ENCODE measurements at regions not wholly inside any gene's neighbourhood (a gene's known extent, or its start where the extent isn't known, plus 50 kb on each side); places are given as distances from the start of the nearest gene placed in this dataset.

- DNase-seq (ENCODE audit: low read depth): no peak
These were observed 247.5 kb downstream of the MBNL1 start for GRCh38 chr3:152516216-152516615.

- no peak for DNase-seq (ENCODE audit: low read depth)
These were observed 248.8 kb downstream of the MBNL1 start for GRCh38 chr3:152517502-152517901.

- no peak for DNase-seq (ENCODE audit: low read depth)
These were observed 249.6 kb downstream of the MBNL1 start for GRCh38 chr3:152518346-152518745.

GRCh38 chr3:152519376-152519775 lies 250.6 kb downstream of the MBNL1 start:
- DNase-seq (ENCODE audit: low read depth): no peak

- DNase-seq (ENCODE audit: low read depth): no peak
These were observed 253.3 kb downstream of the MBNL1 start for GRCh38 chr3:152522036-152522435.

GRCh38 chr3:152524198-152525140 lies 255.7 kb downstream of the MBNL1 start:
- peak; percentile 55 for DNase-seq (ENCODE audit: low read depth)

GRCh38 chr3:152531717-152532116 lies 263.0 kb downstream of the MBNL1 start:
- no peak for DNase-seq (ENCODE audit: low read depth)

GRCh38 chr3:152538518-152538917 lies 269.8 kb downstream of the MBNL1 start:
- DNase-seq (ENCODE audit: low read depth): no peak

- no peak for DNase-seq (ENCODE audit: low read depth)
These were observed 270.5 kb downstream of the MBNL1 start for GRCh38 chr3:152539191-152539764.

- DNase-seq (ENCODE audit: low read depth): no peak
These were observed 271.4 kb downstream of the MBNL1 start for GRCh38 chr3:152540120-152540519.

- DNase-seq (ENCODE audit: low read depth): no peak
These were observed 278.4 kb downstream of the MBNL1 start for GRCh38 chr3:152547153-152547552.

- DNase-seq (ENCODE audit: low read depth): no peak
These were observed 280.5 kb downstream of the MBNL1 start for GRCh38 chr3:152549263-152549662.

- DNase-seq (ENCODE audit: low read depth): no peak
These were observed 281.6 kb downstream of the MBNL1 start for GRCh38 chr3:152550284-152550683.

- DNase-seq (ENCODE audit: low read depth): no peak
These were observed 280.0 kb upstream of the P2RY1 start for GRCh38 chr3:152554980-152555379.

GRCh38 chr3:152555666-152556291 lies 279.2 kb upstream of the P2RY1 start:
- no peak for DNase-seq (ENCODE audit: low read depth)

- DNase-seq (ENCODE audit: low read depth): peak; percentile 16
These were observed 278.1 kb upstream of the P2RY1 start for GRCh38 chr3:152556731-152557254.

- no peak for DNase-seq (ENCODE audit: low read depth)
These were observed 277.5 kb upstream of the P2RY1 start for GRCh38 chr3:152557302-152557999.

GRCh38 chr3:152558386-152558785 lies 276.5 kb upstream of the P2RY1 start:
- no peak for DNase-seq (ENCODE audit: low read depth)

GRCh38 chr3:152559246-152559645 lies 275.7 kb upstream of the P2RY1 start:
- DNase-seq (ENCODE audit: low read depth): no peak

GRCh38 chr3:152564459-152564858 lies 270.5 kb upstream of the P2RY1 start:
- no peak for DNase-seq (ENCODE audit: low read depth)

GRCh38 chr3:152574461-152575079 lies 260.4 kb upstream of the P2RY1 start:
- peak; percentile 39 for DNase-seq (ENCODE audit: low read depth)
